GM12864 (cell line): ENCODE measurements at regions not wholly inside any gene's neighbourhood (a gene's known extent, or its start where the extent isn't known, plus 50 kb on each side); places are given as distances from the start of the nearest gene placed in this dataset.

ENCODE experiments used
- DNase-seq: peaks from one replicate; pipeline ENCODE4 v3.0.0-alpha.2; 2011; ENCODE audit warnings: low read depth
- H3K4me3 ChIP-seq: 2 replicates; pipeline ENCODE4 v1.5.1; 2011; ENCODE audit warnings: mild to moderate bottlenecking, low read depth, low read length, control low read depth
- CTCF ChIP-seq: IDR thresholded peaks from 2 replicates; pipeline ENCODE4 v1.5.1; 2011; ENCODE audit warnings: low read depth, mild to moderate bottlenecking, moderate library complexity, low read length, control low read depth, inconsistent platforms; ENCODE audit errors: missing control alignments

GRCh38 chr6:159462431-159462830 lies 230.6 kb downstream of the SOD2 start:
- no peak for TF ChIP-seq CTCF
- no peak overlapping the region for H3K4me3 ChIP-seq
- no peak for DNase-seq

- peak; percentile 67 for DNase-seq
- no peak for TF ChIP-seq CTCF
- H3K4me3 ChIP-seq: no peak overlapping the region
Measured at GRCh38 chr6:159461998-159462397, 231.0 kb downstream of the SOD2 start.

GRCh38 chr6:159461266-159461665 lies 231.8 kb downstream of the SOD2 start:
- H3K4me3 ChIP-seq: no peak overlapping the region
- DNase-seq: no peak
- no peak for TF ChIP-seq CTCF

- DNase-seq: no peak
- no peak overlapping the region for H3K4me3 ChIP-seq
- no peak for TF ChIP-seq CTCF
Measured at GRCh38 chr6:159460476-159460875, 232.6 kb downstream of the SOD2 start.

GRCh38 chr6:159456349-159456748 lies 236.7 kb downstream of the SOD2 start:
- no peak for TF ChIP-seq CTCF
- H3K4me3 ChIP-seq: no peak overlapping the region
- DNase-seq: no peak

- DNase-seq: no peak
- no peak overlapping the region for H3K4me3 ChIP-seq
- TF ChIP-seq CTCF: no peak
Measured at GRCh38 chr6:159455700-159456274, 237.3 kb downstream of the SOD2 start.

GRCh38 chr6:159450815-159451465 lies 242.1 kb downstream of the SOD2 start:
- no peak for TF ChIP-seq CTCF
- DNase-seq: no peak

More at GRCh38 chr6:159450815-159451465, 242.1 kb downstream of the SOD2 start:
- H3K4me3 ChIP-seq: no peak overlapping the region
